Choroid plexus epithelial cell (primary cell): ENCODE measurements at regions not wholly inside any gene's neighbourhood (a gene's known extent, or its start where the extent isn't known, plus 50 kb on each side); places are given as distances from the start of the nearest gene placed in this dataset.

Experiments used
- DNase-seq: peaks from one replicate; pipeline ENCODE4 v3.0.0-alpha.2; 2010; ENCODE audit warnings: low read depth
- H3K4me3 ChIP-seq: 2 replicates; pipeline ENCODE4 v1.5.1; 2011; ENCODE audit warnings: low read depth, mild to moderate bottlenecking, control low read depth, low read length, moderate library complexity
- TF ChIP-seq, protein P1 (sequence below): conservative IDR thresholded peaks from 2 replicates; pipeline ENCODE4 v1.5.1; 2011; ENCODE audit warnings: low read depth, mild to moderate bottlenecking, control low read depth, inconsistent platforms, low read length, moderate library complexity

DNA sequence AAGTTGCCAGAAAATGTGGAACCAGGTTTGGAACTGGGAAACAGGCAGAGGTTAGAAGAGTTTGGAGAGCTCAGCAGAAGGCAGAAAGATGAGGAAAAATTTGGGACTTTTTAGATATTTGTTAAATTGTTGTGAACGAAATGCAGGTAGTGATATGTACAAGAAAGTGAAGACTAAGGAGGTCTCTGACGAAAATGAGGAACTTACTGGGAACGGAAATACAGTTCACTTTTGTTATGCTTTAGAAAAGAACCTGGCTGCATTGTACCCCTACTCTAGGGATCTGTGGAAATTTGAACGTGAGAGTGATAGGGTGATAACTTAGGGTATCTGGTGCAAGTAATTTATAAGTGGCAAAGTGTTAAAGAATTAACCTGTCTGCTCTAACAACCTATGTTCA lies 632.4 kb downstream of the SLITRK5 start:
- no peak for DNase-seq
- H3K4me3 ChIP-seq: no peak overlapping the region
- TF ChIP-seq, protein P1, sequence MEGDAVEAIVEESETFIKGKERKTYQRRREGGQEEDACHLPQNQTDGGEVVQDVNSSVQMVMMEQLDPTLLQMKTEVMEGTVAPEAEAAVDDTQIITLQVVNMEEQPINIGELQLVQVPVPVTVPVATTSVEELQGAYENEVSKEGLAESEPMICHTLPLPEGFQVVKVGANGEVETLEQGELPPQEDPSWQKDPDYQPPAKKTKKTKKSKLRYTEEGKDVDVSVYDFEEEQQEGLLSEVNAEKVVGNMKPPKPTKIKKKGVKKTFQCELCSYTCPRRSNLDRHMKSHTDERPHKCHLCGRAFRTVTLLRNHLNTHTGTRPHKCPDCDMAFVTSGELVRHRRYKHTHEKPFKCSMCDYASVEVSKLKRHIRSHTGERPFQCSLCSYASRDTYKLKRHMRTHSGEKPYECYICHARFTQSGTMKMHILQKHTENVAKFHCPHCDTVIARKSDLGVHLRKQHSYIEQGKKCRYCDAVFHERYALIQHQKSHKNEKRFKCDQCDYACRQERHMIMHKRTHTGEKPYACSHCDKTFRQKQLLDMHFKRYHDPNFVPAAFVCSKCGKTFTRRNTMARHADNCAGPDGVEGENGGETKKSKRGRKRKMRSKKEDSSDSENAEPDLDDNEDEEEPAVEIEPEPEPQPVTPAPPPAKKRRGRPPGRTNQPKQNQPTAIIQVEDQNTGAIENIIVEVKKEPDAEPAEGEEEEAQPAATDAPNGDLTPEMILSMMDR: no peak

DNA sequence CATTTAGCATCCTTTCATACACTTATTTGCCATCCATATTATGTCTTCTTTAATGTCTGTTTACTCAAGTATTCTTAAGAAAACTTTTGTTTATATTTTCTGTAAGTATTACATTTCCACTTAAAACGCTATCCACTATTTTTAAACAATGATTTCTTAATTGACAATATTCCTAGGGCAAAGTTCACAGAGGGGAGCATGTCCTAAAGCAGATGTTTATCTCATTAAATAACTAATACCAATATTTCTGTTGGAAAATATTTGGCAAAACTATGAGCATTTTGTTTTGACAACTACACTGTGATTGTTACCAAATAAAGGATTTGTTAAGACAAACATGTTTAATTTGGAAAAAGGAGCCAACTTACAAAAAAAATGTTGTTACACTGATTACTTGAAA lies 643.3 kb downstream of the SLITRK5 start:
- no peak for DNase-seq
- TF ChIP-seq, protein P1: no peak
- no peak overlapping the region for H3K4me3 ChIP-seq

DNA sequence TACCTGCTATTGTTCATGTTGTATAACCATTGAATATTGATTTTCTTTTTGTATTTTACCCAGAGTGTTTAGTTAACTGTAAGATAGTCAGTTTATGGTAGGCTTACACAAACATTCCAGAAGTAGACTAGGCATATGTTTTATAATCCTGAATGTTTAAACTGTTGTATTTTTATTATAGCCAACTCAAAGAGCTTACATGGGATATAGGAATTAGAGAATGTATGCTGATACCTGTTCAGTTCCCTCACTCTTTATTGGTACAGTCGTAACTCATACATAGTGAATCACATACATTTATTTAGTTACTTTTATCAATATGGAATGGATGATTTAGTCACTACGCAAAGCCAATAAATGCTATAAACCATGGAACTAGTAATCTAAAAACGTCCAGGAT lies 657.9 kb downstream of the SLITRK5 start:
- TF ChIP-seq, protein P1: no peak
- no peak overlapping the region for H3K4me3 ChIP-seq
- DNase-seq: no peak

DNA sequence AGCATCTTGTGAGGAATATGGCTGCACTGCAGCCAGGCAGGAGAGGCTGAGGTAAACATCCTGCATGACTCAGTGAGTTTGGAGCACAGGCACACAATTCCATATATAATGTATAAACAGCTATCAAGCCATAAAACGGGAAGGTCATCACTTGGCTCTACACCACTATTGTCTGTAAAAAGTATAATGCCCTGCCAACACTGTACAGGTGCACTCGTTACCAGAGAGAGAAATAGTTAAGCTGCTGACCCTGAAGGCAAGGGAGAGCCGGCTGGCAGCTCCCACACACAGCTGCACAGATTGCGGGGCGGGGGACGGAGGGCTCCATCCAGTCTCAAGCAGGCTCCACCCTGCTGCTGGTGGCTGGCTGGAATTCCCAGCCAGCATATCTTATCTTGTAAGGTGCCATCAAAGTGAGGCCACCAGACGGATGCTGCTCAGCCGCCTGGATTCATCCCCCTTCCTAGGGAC lies 668.1 kb downstream of the SLITRK5 start:
- DNase-seq: no peak
- TF ChIP-seq, protein P1: no peak
- H3K4me3 ChIP-seq: no peak overlapping the region

DNA sequence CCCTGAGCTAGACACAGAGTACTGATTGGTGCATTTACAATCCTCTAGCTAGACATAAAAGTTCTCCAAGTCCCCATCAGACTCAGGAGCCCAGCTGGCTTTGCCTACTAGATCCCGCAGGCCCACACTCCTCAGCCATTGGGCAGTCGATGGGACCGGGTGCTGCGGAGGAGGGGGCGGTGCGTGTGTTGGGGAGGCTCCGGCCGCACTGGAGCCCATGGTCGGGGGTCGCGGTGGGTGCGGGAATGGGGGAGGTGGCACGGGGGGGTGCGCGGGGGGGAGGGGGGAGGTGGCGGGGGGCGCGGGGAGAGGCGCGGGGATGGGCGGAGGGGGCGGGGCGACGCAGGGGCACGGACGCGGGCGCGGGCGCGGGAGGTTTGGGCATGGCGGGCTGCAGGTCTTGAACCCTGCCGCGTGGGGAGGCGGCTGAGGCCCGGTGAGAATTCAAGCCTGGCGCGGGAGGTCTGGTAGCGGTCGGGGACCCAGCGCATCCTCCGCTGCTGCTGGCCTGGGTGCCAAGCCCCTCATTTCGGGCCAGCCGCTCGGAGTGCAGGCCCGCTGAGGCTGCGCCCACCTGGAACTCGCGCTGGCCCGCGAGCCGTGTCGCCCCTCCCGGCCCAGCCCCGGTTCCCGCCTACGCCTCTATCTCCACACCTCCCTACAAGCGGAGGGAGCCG lies 674.1 kb downstream of the SLITRK5 start:
- TF ChIP-seq, protein P1: no peak
- H3K4me3 ChIP-seq: no peak overlapping the region
- no peak for DNase-seq

DNA sequence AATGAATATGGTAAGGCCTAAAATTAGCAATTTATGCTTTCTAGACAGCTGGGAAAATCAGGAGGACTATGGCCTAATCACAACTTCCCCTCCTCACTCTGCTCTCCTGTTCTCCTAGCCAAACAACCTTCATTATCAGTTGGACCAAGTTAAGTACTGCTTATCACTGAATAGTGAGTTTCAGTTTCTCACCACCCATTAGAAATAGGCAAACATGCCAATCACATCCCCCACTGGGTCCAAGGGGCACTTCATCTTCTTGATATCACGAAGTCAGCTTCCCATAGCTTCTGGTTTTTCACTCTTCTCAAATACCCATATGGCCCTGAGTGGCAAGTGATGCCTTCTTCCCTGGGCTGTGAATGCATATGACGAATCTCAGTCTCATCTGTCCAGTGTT lies 689.6 kb downstream of the SLITRK5 start:
- TF ChIP-seq, protein P1: no peak
- no peak overlapping the region for H3K4me3 ChIP-seq
- DNase-seq: no peak

DNA sequence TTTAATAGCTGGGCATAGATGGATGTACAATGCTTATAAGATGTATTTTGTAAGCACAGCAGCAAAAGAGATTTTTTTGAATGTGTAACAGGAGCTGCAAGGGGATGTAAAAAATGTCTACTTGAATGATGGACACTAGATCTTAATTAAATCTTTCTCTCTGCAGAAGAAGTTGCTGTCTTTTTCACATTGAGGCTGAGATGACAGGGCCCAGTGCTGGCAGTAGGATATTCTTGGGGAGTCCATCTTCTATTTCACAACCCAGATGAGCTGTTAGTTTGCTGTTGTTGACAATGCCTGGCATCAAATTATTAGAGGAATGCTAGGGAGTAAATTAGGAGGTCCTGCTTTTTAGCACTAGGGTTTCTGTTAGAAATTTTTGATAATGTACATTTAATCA lies 698.7 kb downstream of the SLITRK5 start:
- no peak for DNase-seq
- TF ChIP-seq, protein P1: no peak
- H3K4me3 ChIP-seq: no peak overlapping the region
